ENCODE measurements at regions not wholly inside any gene's neighbourhood (a gene's known extent, or its start where the extent isn't known, plus 50 kb on each side); places are given as distances from the start of the nearest gene placed in this dataset.

DNA sequence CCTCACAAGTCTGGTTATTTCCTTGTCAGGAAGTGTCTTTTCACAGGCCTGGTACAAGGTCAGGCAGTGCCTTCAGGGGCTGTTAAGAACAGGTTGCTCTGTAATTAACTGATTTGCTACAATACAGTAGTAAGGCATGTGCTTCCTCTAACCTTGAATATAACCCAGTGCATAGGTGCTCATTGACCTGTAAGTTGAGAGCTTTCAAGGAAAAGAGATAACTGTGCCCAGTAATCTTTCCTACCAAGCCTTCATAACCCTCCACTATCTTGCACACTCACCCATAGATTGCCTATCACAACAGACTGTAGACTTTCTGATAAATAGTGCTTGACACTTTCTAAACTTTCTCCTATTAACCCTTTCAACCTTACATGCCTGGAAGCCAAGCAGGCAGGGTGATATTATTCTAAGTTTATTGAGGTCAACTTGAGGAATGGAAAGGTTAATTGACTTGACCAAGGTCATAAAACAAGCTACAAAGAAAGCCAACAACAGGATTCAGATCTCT, 148.1 kb downstream of the PPARGC1A start:
- TF ChIP-seq RFX5 (IDR thresholded peaks at IDR 0.05; ENCODE audit: low read depth, low read length) (no peak), MAFK (IDR thresholded peaks at IDR 0.05; ENCODE audit: low read depth, low read length) (no peak)
- H3K18ac ChIP-seq (ENCODE audit: low read depth, low read length) = no peak overlapping the region
- no peak overlapping the region for H3K23ac ChIP-seq (ENCODE audit: low read depth, low read length)
- no peak overlapping the region for H4K8ac ChIP-seq (ENCODE audit: low read depth in 2 of 2, low read length in 2 of 2)
- H3K9me1 ChIP-seq (ENCODE audit: insufficient read depth, low read length) = no peaks in the 10 kb centered on the region
- H3K4me2 ChIP-seq (ENCODE audit: low read depth, low read length) = no peak overlapping the region
- H3K9me3 ChIP-seq (ENCODE audit: control insufficient read depth, insufficient read depth, low read length) = peaks cover 2% of the 10 kb centered on the region; the same call in 1 of the 2 replicates
- no peak overlapping the region for H4K5ac ChIP-seq (ENCODE audit: low read depth, low read length)
- no peak overlapping the region for H2BK5ac ChIP-seq (ENCODE audit: low read depth, low read length, poor library complexity, severe bottlenecking)
- H2BK15ac ChIP-seq (ENCODE audit: low read depth, low read length) = no peak overlapping the region
- no peak overlapping the region for H2AK9ac ChIP-seq (replicated peaks; ENCODE audit: low read depth, low read length, poor library complexity)
- H2BK120ac ChIP-seq (ENCODE audit: low read depth, low read length) = no peak overlapping the region
- no peak overlapping the region for H3K4me3 ChIP-seq (ENCODE audit: insufficient read depth, low read depth, low read length)
- CTCF ChIA-PET = no interaction called here
- ATAC-seq (ENCODE audit: low read depth) = no peak
- H3K56ac ChIP-seq (ENCODE audit: extremely low read depth, insufficient read depth, low read length) = no peak overlapping the region
- H3K36me3 ChIP-seq (ENCODE audit: control insufficient read depth, insufficient read depth, low read length) = no peaks in the 10 kb centered on the region
- H3K27ac ChIP-seq (ENCODE audit: insufficient read depth, low read length) = no peak overlapping the region
- no peak overlapping the region for H3K9ac ChIP-seq (ENCODE audit: low read depth, low read length)
- no peak overlapping the region for H2BK20ac ChIP-seq (ENCODE audit: low read depth, low read length)
- dilution Hi-C loops (cut with HindIII; ENCODE audit: low sequenced_read_pairs, unreplicated experiment) = no loop called here
- in situ Hi-C loops (cut with MboI; ENCODE audit: low sequenced_read_pairs) = no loop called here
- no peaks in the 10 kb centered on the region for H3K79me1 ChIP-seq (ENCODE audit: low read depth in 1 of 2, low read length in 2 of 2)
- no TSS peak for BruUV-seq (replicated peaks)
- no peak overlapping the region for H4K91ac ChIP-seq (ENCODE audit: insufficient read depth, low read depth, low read length)
- H4K20me1 ChIP-seq (ENCODE audit: insufficient read depth, low read length) = no peaks in the 10 kb centered on the region
- no peak overlapping the region for H3K14ac ChIP-seq (replicated peaks; ENCODE audit: low read depth, low read length)
- POLR2A ChIA-PET (ENCODE audit: unreplicated experiment) = no interaction called here
- DNase-seq = no peak
- no peak overlapping the region for H2AK5ac ChIP-seq (ENCODE audit: low read depth, low read length)
- no peak overlapping the region for H2AFZ ChIP-seq (replicated peaks; ENCODE audit: low read length, poor library complexity)
- intact Hi-C loops (cut with micrococcal nuclease) = no loop called here
- H3K4me1 ChIP-seq (ENCODE audit: control insufficient read depth, insufficient read depth, low read length) = no peaks in the 10 kb centered on the region
- H3K4ac ChIP-seq (ENCODE audit: low read depth, low read length) = no peak overlapping the region
- H3K27me3 ChIP-seq (ENCODE audit: control insufficient read depth, insufficient read depth, low read length) = peaks cover 1% of the 10 kb centered on the region; the same call in 1 of the 2 replicates
